ENCODE measurements at regions not wholly inside any gene's neighbourhood (a gene's known extent, or its start where the extent isn't known, plus 50 kb on each side); places are given as distances from the start of the nearest gene placed in this dataset.
"Not testable (repeated sequence)": the region's sequence is repeated elsewhere in the genome, so short reads cannot be mapped to it uniquely, and the experiment has no call there.

- no peaks in the 10 kb centered on the region for H3K36me3 Mint-ChIP-seq (ENCODE audit: low read depth)
- H3K4me3 Mint-ChIP-seq: no peak overlapping the region
- no peaks in the 10 kb centered on the region for H3K9me3 Mint-ChIP-seq
- no peaks in the 10 kb centered on the region for H3K27me3 Mint-ChIP-seq
- H3K4me1 Mint-ChIP-seq (ENCODE audit: low read depth): peaks cover 9% of the 10 kb centered on the region
- H3K27ac Mint-ChIP-seq: no peak overlapping the region
Observed at GRCh38 chr22:22712092-22712658, 67.8 kb downstream of the GGTLC2 start.

GRCh38 chr22:22712666-22713365 is 68.4 kb downstream of the GGTLC2 start:
- H3K4me1 Mint-ChIP-seq (ENCODE audit: low read depth): peaks cover 14% of the 10 kb centered on the region
- no peaks in the 10 kb centered on the region for H3K27me3 Mint-ChIP-seq
- no peak overlapping the region for H3K27ac Mint-ChIP-seq
- no peaks in the 10 kb centered on the region for H3K36me3 Mint-ChIP-seq (ENCODE audit: low read depth)
- H3K4me3 Mint-ChIP-seq: no peak overlapping the region
- no peaks in the 10 kb centered on the region for H3K9me3 Mint-ChIP-seq

GRCh38 chr22:22713416-22713815 is 69.0 kb downstream of the GGTLC2 start:
- no peak overlapping the region for H3K27ac Mint-ChIP-seq
- H3K4me1 Mint-ChIP-seq (ENCODE audit: low read depth): peaks cover 14% of the 10 kb centered on the region

GRCh38 chr22:22714600-22715335 is 70.4 kb downstream of the GGTLC2 start:
- Mint-ChIP-seq H3K4me3 (no peak overlapping the region), H3K27ac (no peak overlapping the region), H3K4me1 (ENCODE audit: low read depth) (peaks cover 19% of the 10 kb centered on the region)

More at GRCh38 chr22:22713416-22713815, 69.0 kb downstream of the GGTLC2 start:
- Mint-ChIP-seq H3K27me3 (no peaks in the 10 kb centered on the region), H3K36me3 (ENCODE audit: low read depth) (no peaks in the 10 kb centered on the region), H3K4me3 (no peak overlapping the region), H3K9me3 (no peaks in the 10 kb centered on the region)

GRCh38 chr22:22716136-22716665 is 71.8 kb downstream of the GGTLC2 start:
- Mint-ChIP-seq H3K27me3 (no peaks in the 10 kb centered on the region), H3K9me3 (no peaks in the 10 kb centered on the region), H3K4me1 (ENCODE audit: low read depth) (peaks cover 32% of the 10 kb centered on the region), H3K27ac (no peak overlapping the region), H3K36me3 (ENCODE audit: low read depth) (no peaks in the 10 kb centered on the region), H3K4me3 (no peak overlapping the region)

More at GRCh38 chr22:22714600-22715335, 70.4 kb downstream of the GGTLC2 start:
- H3K36me3 Mint-ChIP-seq (ENCODE audit: low read depth): no peaks in the 10 kb centered on the region
- no peaks in the 10 kb centered on the region for H3K9me3 Mint-ChIP-seq
- no peaks in the 10 kb centered on the region for H3K27me3 Mint-ChIP-seq

GRCh38 chr22:22717664-22718063 is 73.2 kb downstream of the GGTLC2 start:
- H3K27ac Mint-ChIP-seq: no peak overlapping the region
- no peaks in the 10 kb centered on the region for H3K36me3 Mint-ChIP-seq (ENCODE audit: low read depth)
- no peaks in the 10 kb centered on the region for H3K9me3 Mint-ChIP-seq
- H3K4me1 Mint-ChIP-seq (ENCODE audit: low read depth): peaks cover 44% of the 10 kb centered on the region
- no peaks in the 10 kb centered on the region for H3K27me3 Mint-ChIP-seq
- H3K4me3 Mint-ChIP-seq: no peak overlapping the region

- Mint-ChIP-seq H3K27me3 (no peaks in the 10 kb centered on the region), H3K4me3 (no peak overlapping the region), H3K9me3 (no peaks in the 10 kb centered on the region), H3K4me1 (ENCODE audit: low read depth) (peaks cover 35% of the 10 kb centered on the region), H3K36me3 (ENCODE audit: low read depth) (no peaks in the 10 kb centered on the region), H3K27ac (peak overlapping the region; percentile 38)
Observed at GRCh38 chr22:22720201-22720723, 75.8 kb downstream of the GGTLC2 start.

GRCh38 chr22:22720724-22721261 is 76.4 kb downstream of the GGTLC2 start:
- H3K4me3 Mint-ChIP-seq: no peak overlapping the region
- peaks cover 35% of the 10 kb centered on the region for H3K4me1 Mint-ChIP-seq (ENCODE audit: low read depth)
- no peaks in the 10 kb centered on the region for H3K36me3 Mint-ChIP-seq (ENCODE audit: low read depth)
- H3K9me3 Mint-ChIP-seq: no peaks in the 10 kb centered on the region
- H3K27ac Mint-ChIP-seq: peak overlapping the region; percentile 38
- no peaks in the 10 kb centered on the region for H3K27me3 Mint-ChIP-seq

- no peaks in the 10 kb centered on the region for H3K36me3 Mint-ChIP-seq (ENCODE audit: low read depth)
- no peak overlapping the region for H3K4me3 Mint-ChIP-seq
- peak overlapping the region; percentile 69 for H3K27ac Mint-ChIP-seq
- no peaks in the 10 kb centered on the region for H3K27me3 Mint-ChIP-seq
- H3K9me3 Mint-ChIP-seq: no peaks in the 10 kb centered on the region
- H3K4me1 Mint-ChIP-seq (ENCODE audit: low read depth): peaks cover 35% of the 10 kb centered on the region
Observed at GRCh38 chr22:22721681-22722354, 77.4 kb downstream of the GGTLC2 start.

GRCh38 chr22:22728382-22728781 is 84.0 kb downstream of the GGTLC2 start:
- peaks cover 10% of the 10 kb centered on the region for H3K4me1 Mint-ChIP-seq (ENCODE audit: low read depth)
- H3K4me3 Mint-ChIP-seq: no peak overlapping the region
- H3K27me3 Mint-ChIP-seq: no peaks in the 10 kb centered on the region
- no peak overlapping the region for H3K27ac Mint-ChIP-seq
- H3K36me3 Mint-ChIP-seq (ENCODE audit: low read depth): no peaks in the 10 kb centered on the region
- no peaks in the 10 kb centered on the region for H3K9me3 Mint-ChIP-seq

- no peaks in the 10 kb centered on the region for H3K9me3 Mint-ChIP-seq
- no peaks in the 10 kb centered on the region for H3K27me3 Mint-ChIP-seq
- H3K4me3 Mint-ChIP-seq: no peak overlapping the region
- no peaks in the 10 kb centered on the region for H3K36me3 Mint-ChIP-seq (ENCODE audit: low read depth)
- peaks cover 16% of the 10 kb centered on the region for H3K4me1 Mint-ChIP-seq (ENCODE audit: low read depth)
- no peak overlapping the region for H3K27ac Mint-ChIP-seq
Observed at GRCh38 chr22:22730655-22731373, 86.4 kb downstream of the GGTLC2 start.

- Mint-ChIP-seq H3K9me3 (no peaks in the 10 kb centered on the region), H3K4me1 (ENCODE audit: low read depth) (peaks cover 16% of the 10 kb centered on the region), H3K27ac (no peak overlapping the region), H3K4me3 (no peak overlapping the region), H3K36me3 (ENCODE audit: low read depth) (no peaks in the 10 kb centered on the region), H3K27me3 (no peaks in the 10 kb centered on the region)
Observed at GRCh38 chr22:22731374-22731676, 86.9 kb downstream of the GGTLC2 start.

GRCh38 chr22:22733006-22733405 is 88.6 kb downstream of the GGTLC2 start:
- not testable (repeated sequence) for H3K27ac Mint-ChIP-seq; H3K4me3 Mint-ChIP-seq; H3K36me3 Mint-ChIP-seq (ENCODE audit: low read depth); H3K9me3 Mint-ChIP-seq; H3K27me3 Mint-ChIP-seq
- peaks cover 12% of the 10 kb centered on the region for H3K4me1 Mint-ChIP-seq (ENCODE audit: low read depth)

- H3K36me3 Mint-ChIP-seq (ENCODE audit: low read depth): no peaks in the 10 kb centered on the region
- H3K27me3 Mint-ChIP-seq: peaks cover 5% of the 10 kb centered on the region
- H3K4me1 Mint-ChIP-seq (ENCODE audit: low read depth): peaks cover 9% of the 10 kb centered on the region
- no peak overlapping the region for H3K27ac Mint-ChIP-seq
- no peaks in the 10 kb centered on the region for H3K9me3 Mint-ChIP-seq
- H3K4me3 Mint-ChIP-seq: no peak overlapping the region
Observed at GRCh38 chr22:22733881-22734373, 89.5 kb downstream of the GGTLC2 start.

Data from stimulated activated naive CD8-positive, alpha-beta T cell treated with anti-CD3 and anti-CD28 coated beads, Interleukin-15, Interleukin-2, amounts not matched to agents 100 ng/mL and 50 ng/mL, for 24 hours (primary cell).